Amniotic stem cell (primary cell): ENCODE measurements at regions not wholly inside any gene's neighbourhood (a gene's known extent, or its start where the extent isn't known, plus 50 kb on each side); places are given as distances from the start of the nearest gene placed in this dataset.

Source experiments
- DNase-seq: peaks from one replicate; lab custom pipeline; 2025; lab: John Stamatoyannopoulos, UW

- DNase-seq, result no peak
Measured at GRCh38 chr1:30291526-30291925, 431.9 kb downstream of the MATN1 start.

- no peak for DNase-seq
Measured at GRCh38 chr1:30290581-30290980, 432.8 kb downstream of the MATN1 start.

- no peak for DNase-seq
Measured at GRCh38 chr1:30287976-30288375, 435.4 kb downstream of the MATN1 start.

- DNase-seq, result no peak
Measured at GRCh38 chr1:30286988-30287839, 436.2 kb downstream of the MATN1 start.

- DNase-seq, result no peak
Measured at GRCh38 chr1:30286241-30286987, 437.0 kb downstream of the MATN1 start.

- no peak for DNase-seq
Measured at GRCh38 chr1:30285501-30285932, 437.9 kb downstream of the MATN1 start.

- no peak for DNase-seq
Measured at GRCh38 chr1:30284728-30285475, 438.5 kb downstream of the MATN1 start.

GRCh38 chr1:30284226-30284625, 439.2 kb downstream of the MATN1 start:
- no peak for DNase-seq

- DNase-seq, result no peak
Measured at GRCh38 chr1:30283199-30283962, 440.0 kb downstream of the MATN1 start.

- DNase-seq, result no peak
Measured at GRCh38 chr1:30280572-30280971, 442.8 kb downstream of the MATN1 start.

- no peak for DNase-seq
Measured at GRCh38 chr1:30277911-30278310, 445.5 kb downstream of the MATN1 start.

GRCh38 chr1:30277415-30277814, 446.0 kb downstream of the MATN1 start:
- no peak for DNase-seq

GRCh38 chr1:30275926-30276764, 447.2 kb downstream of the MATN1 start:
- DNase-seq, result no peak

- DNase-seq, result no peak
Measured at GRCh38 chr1:30274976-30275621, 448.3 kb downstream of the MATN1 start.

GRCh38 chr1:30274173-30274970, 449.0 kb downstream of the MATN1 start:
- DNase-seq, result no peak

GRCh38 chr1:30273456-30273855, 449.9 kb downstream of the MATN1 start:
- no peak for DNase-seq

- no peak for DNase-seq
Measured at GRCh38 chr1:30273021-30273325, 450.4 kb downstream of the MATN1 start.

GRCh38 chr1:30272277-30273020, 450.9 kb downstream of the MATN1 start:
- no peak for DNase-seq
